GM21786 (cell line): ENCODE measurements at regions not wholly inside any gene's neighbourhood (a gene's known extent, or its start where the extent isn't known, plus 50 kb on each side); places are given as distances from the start of the nearest gene placed in this dataset.

Experiments
- ATAC-seq: cut with Tn5 transposase; IDR thresholded peaks from one replicate; pipeline ENCODE4 v1.9.1; 2021; ENCODE audit not compliant: unreplicated experiment

- ATAC-seq = no peak
Measured at GRCh38 chr6:133689863-133690262, 199.1 kb upstream of the TCF21 start.

- no peak for ATAC-seq
Measured at GRCh38 chr6:133693565-133693964, 195.3 kb upstream of the TCF21 start.

GRCh38 chr6:133697185-133697584 is 191.7 kb upstream of the TCF21 start:
- no peak for ATAC-seq

GRCh38 chr6:133697666-133698065 is 191.2 kb upstream of the TCF21 start:
- no peak for ATAC-seq

GRCh38 chr6:133698272-133698671 is 190.6 kb upstream of the TCF21 start:
- no peak for ATAC-seq

GRCh38 chr6:133699741-133700385 is 189.1 kb upstream of the TCF21 start:
- ATAC-seq = no peak

- ATAC-seq = no peak
Measured at GRCh38 chr6:133701633-133702331, 187.1 kb upstream of the TCF21 start.

GRCh38 chr6:133704371-133704770 is 184.5 kb upstream of the TCF21 start:
- ATAC-seq = no peak

GRCh38 chr6:133705066-133705465 is 183.8 kb upstream of the TCF21 start:
- no peak for ATAC-seq

GRCh38 chr6:133705731-133706130 is 183.2 kb upstream of the TCF21 start:
- no peak for ATAC-seq

- ATAC-seq = no peak
Measured at GRCh38 chr6:133707456-133707855, 181.5 kb upstream of the TCF21 start.

GRCh38 chr6:133710826-133711225 is 178.1 kb upstream of the TCF21 start:
- ATAC-seq = no peak

- ATAC-seq = no peak
Measured at GRCh38 chr6:133715270-133715669, 173.6 kb upstream of the TCF21 start.

GRCh38 chr6:133724726-133725125 is 164.2 kb upstream of the TCF21 start:
- no peak for ATAC-seq

- ATAC-seq = no peak
Measured at GRCh38 chr6:133726188-133726587, 162.7 kb upstream of the TCF21 start.

- ATAC-seq = no peak
Measured at GRCh38 chr6:133730881-133731280, 158.0 kb upstream of the TCF21 start.

GRCh38 chr6:133740218-133740617 is 148.7 kb upstream of the TCF21 start:
- ATAC-seq = no peak

GRCh38 chr6:133740816-133741215 is 148.1 kb upstream of the TCF21 start:
- no peak for ATAC-seq

- no peak for ATAC-seq
Measured at GRCh38 chr6:133741375-133741861, 147.5 kb upstream of the TCF21 start.

GRCh38 chr6:133743621-133744020 is 145.3 kb upstream of the TCF21 start:
- no peak for ATAC-seq

GRCh38 chr6:133746417-133746770 is 142.5 kb upstream of the TCF21 start:
- ATAC-seq = no peak

- ATAC-seq = no peak
Measured at GRCh38 chr6:133748628-133749027, 140.3 kb upstream of the TCF21 start.

- ATAC-seq = no peak
Measured at GRCh38 chr6:133749427-133749826, 139.5 kb upstream of the TCF21 start.
